PC-3 (cell line): ENCODE measurements at regions not wholly inside any gene's neighbourhood (a gene's known extent, or its start where the extent isn't known, plus 50 kb on each side); places are given as distances from the start of the nearest gene placed in this dataset.

Experiments used
- ATAC-seq: fragments of 200-7000 bp; cut with Tn5 transposase; 2 replicates; pipeline ENCODE4 v1.9.1; 2020; ENCODE audit warnings: mild to moderate bottlenecking, moderate library complexity
- BruUV-seq: library from RNA; stranded (reverse); fragments of 400-500 nt; replicated peaks from 2 replicates; lab custom pipeline; 2021; lab: Mats Ljungman, UMichigan
- CTCF ChIA-PET: fragments of 300-600 bp; sonication (Branson Sonifier 250); formaldehyde crosslinking; loops from one replicate; lab custom pipeline; 2022; ENCODE audit warnings: antibody characterized with exemption; lab: Charles Lee
- POLR2A ChIA-PET: fragments of 300-600 bp; sonication (Branson Sonifier 250); formaldehyde crosslinking; loops from one replicate; lab custom pipeline; 2022; ENCODE audit warnings: antibody characterized with exemption; ENCODE audit not compliant: unreplicated experiment; lab: Charles Lee
- DNase-seq: peaks from one replicate; pipeline ENCODE4 v3.0.0-alpha.2; 2015
- H2AFZ ChIP-seq: fragments of 300-600 bp; sonication (generic); 2 replicates; pipeline ENCODE4 v1.6.0; 2016; ENCODE audit warnings: antibody characterized with exemption, low read length
- H3F3A ChIP-seq: fragments of 300-600 bp; sonication (generic); one replicate; pipeline ENCODE4 v1.6.0; 2017; ENCODE audit warnings: antibody characterized with exemption, low read length, control low read depth, mild to moderate bottlenecking; ENCODE audit not compliant: unreplicated experiment
- H3K27ac ChIP-seq: fragments of 300-600 bp; sonication (generic); 2 replicates; pipeline ENCODE4 v1.5.1; 2016; ENCODE audit warnings: mild to moderate bottlenecking, low read length
- H3K27me3 ChIP-seq: fragments of 300-600 bp; sonication (generic); 2 replicates; pipeline ENCODE4 v1.6.1; 2016; ENCODE audit warnings: low read length, mixed read lengths
- H3K36me3 ChIP-seq: fragments of 300-600 bp; sonication (generic); 2 replicates; pipeline ENCODE4 v1.6.1; 2016; ENCODE audit warnings: low read depth, mixed run types, low read length, mixed read lengths
- H3K4me1 ChIP-seq: fragments of 300-600 bp; sonication (generic); 2 replicates; pipeline ENCODE4 v1.5.1; 2016; ENCODE audit warnings: low read length; ENCODE audit not compliant: insufficient read depth
- H3K4me2 ChIP-seq: fragments of 300-600 bp; sonication (generic); 2 replicates; pipeline ENCODE4 v1.6.0; 2016; ENCODE audit warnings: low read length
- H3K4me3 ChIP-seq: fragments of 300-600 bp; sonication (generic); 2 replicates; pipeline ENCODE4 v1.5.1; 2016; ENCODE audit warnings: mild to moderate bottlenecking, low read length, mixed read lengths
- H3K79me2 ChIP-seq: fragments of 300-600 bp; sonication (generic); 2 replicates; pipeline ENCODE4 v1.6.1; 2017; ENCODE audit warnings: low read length, mixed read lengths
- H3K9ac ChIP-seq: fragments of 300-600 bp; sonication (generic); 2 replicates; pipeline ENCODE4 v1.6.0; 2016; ENCODE audit warnings: mild to moderate bottlenecking, low read length
- H3K9me2 ChIP-seq: fragments of 300-600 bp; sonication (generic); replicated peaks from 2 replicates; pipeline ENCODE4 v1.6.1; 2016; ENCODE audit warnings: mixed run types, low read length, mixed read lengths
- H3K9me3 ChIP-seq: fragments of 300-600 bp; sonication (generic); 2 replicates; pipeline ENCODE4 v1.6.1; 2016; ENCODE audit warnings: low read length, mixed read lengths
- H4K20me1 ChIP-seq: fragments of 300-600 bp; sonication (generic); 2 replicates; pipeline ENCODE4 v1.6.1; 2016; ENCODE audit warnings: low read length, mixed read lengths
- EZH2 ChIP-seq: fragments of 300-600 bp; sonication (generic); IDR thresholded peaks from one replicate; pipeline ENCODE4 v1.6.1; 2017; ENCODE audit warnings: antibody characterized with exemption, mild to moderate bottlenecking, low read length; ENCODE audit not compliant: unreplicated experiment
- EZH2phosphoT487 ChIP-seq: fragments of 300-600 bp; sonication (generic); IDR thresholded peaks from 2 replicates; pipeline ENCODE4 v1.6.1; 2018; ENCODE audit warnings: mild to moderate bottlenecking, antibody characterized with exemption, low read length, borderline replicate concordance
- intact Hi-C: fragments of 100-400 bp; cut with micrococcal nuclease; formaldehyde crosslinking; loops from 2 replicates; pipeline ENCODE4 v1.9.0; 2023
- TF ChIP-seq, protein P1 (sequence below): fragments of 300-600 bp; sonication (generic); conservative IDR thresholded peaks from 2 replicates; pipeline ENCODE4 v1.5.1; 2017; ENCODE audit warnings: antibody characterized with exemption, low read depth, mild to moderate bottlenecking, low read length

DNA sequence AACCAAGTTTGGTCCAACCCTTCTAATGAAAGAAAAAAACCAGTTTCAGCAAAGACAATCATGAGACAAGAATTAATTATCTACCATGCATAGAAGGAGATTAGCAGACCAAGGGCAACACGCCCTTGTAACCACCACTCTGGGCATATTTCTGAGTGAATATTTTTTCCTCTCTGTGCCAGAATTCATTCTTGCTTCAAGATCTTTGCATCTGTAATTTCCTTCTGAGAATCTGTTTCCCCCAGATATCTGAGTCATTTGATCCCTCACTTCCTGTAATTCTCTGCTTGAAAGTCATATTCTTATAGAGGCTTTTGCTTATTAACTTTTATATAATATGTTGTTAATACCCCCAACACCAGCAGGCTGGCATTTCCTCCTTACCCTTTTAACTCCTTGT is 243.7 kb downstream of the SLC16A7 start:
- Histone ChIP-seq H2AFZ (no peak overlapping the region), H3K9me2 (no peaks in the 10 kb centered on the region), H3K9ac (no peak overlapping the region), H3K9me3 (no peaks in the 10 kb centered on the region), H4K20me1 (no peaks in the 10 kb centered on the region), H3K4me2 (no peak overlapping the region), H3K79me2 (no peaks in the 10 kb centered on the region), H3K36me3 (no peaks in the 10 kb centered on the region), H3K4me3 (no peak overlapping the region), H3K27ac (no peak overlapping the region), H3K27me3 (no peaks in the 10 kb centered on the region), H3K4me1 (peaks cover 18% of the 10 kb centered on the region), H3F3A (no peaks in the 10 kb centered on the region)
- TF ChIP-seq EZH2: no peak
- TF ChIP-seq EZH2phosphoT487: no peak
- TF ChIP-seq, protein P1, sequence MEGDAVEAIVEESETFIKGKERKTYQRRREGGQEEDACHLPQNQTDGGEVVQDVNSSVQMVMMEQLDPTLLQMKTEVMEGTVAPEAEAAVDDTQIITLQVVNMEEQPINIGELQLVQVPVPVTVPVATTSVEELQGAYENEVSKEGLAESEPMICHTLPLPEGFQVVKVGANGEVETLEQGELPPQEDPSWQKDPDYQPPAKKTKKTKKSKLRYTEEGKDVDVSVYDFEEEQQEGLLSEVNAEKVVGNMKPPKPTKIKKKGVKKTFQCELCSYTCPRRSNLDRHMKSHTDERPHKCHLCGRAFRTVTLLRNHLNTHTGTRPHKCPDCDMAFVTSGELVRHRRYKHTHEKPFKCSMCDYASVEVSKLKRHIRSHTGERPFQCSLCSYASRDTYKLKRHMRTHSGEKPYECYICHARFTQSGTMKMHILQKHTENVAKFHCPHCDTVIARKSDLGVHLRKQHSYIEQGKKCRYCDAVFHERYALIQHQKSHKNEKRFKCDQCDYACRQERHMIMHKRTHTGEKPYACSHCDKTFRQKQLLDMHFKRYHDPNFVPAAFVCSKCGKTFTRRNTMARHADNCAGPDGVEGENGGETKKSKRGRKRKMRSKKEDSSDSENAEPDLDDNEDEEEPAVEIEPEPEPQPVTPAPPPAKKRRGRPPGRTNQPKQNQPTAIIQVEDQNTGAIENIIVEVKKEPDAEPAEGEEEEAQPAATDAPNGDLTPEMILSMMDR: no peak
- intact Hi-C loops: no loop called here
- ChIA-PET CTCF (no interaction called here), POLR2A (no interaction called here)
- BruUV-seq: no TSS peak
- peak; percentile 25 for DNase-seq
- no peak for ATAC-seq

DNA sequence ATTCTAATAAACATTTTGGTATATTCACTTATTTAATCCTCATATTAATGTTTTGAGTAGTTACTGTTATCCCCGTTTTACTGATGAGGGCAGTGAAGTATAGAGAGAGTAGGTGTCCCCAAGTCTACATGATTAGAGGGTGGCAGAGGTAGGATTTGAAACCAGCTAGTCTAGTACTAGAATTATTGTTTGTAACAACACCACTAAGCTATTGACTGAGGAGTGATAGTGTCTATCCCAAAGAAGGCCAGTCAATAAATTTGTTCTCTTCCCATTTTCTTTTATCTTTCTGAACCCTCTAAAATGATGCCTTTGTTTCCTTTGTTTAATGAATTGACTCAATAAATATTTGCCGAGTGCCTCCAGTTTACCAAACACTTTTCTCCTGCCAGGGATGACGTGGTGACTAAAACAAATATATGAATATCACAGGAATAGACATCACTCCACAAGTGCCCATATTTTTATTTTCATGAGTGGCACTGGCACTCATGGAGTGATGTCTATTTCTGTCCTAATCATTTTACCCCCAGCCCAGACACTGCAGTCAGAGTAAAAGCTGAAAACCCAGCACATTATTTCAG is 247.5 kb downstream of the SLC16A7 start:
- intact Hi-C loops: loop anchor here (5.0 to 10.0 kb wide), 2 partner anchors 129 to 261 kb away; no protein-coding TSS in a partner anchor
- Histone ChIP-seq H3K27me3 (no peaks in the 10 kb centered on the region), H3K4me3 (no peak overlapping the region), H3K9me3 (no peaks in the 10 kb centered on the region), H4K20me1 (no peaks in the 10 kb centered on the region), H3K36me3 (no peaks in the 10 kb centered on the region), H2AFZ (no peak overlapping the region), H3K9me2 (no peaks in the 10 kb centered on the region), H3F3A (no peaks in the 10 kb centered on the region), H3K4me2 (0 out of 2 replicates have a peak overlapping the region, but pooled peaks have one; percentile 23), H3K79me2 (no peaks in the 10 kb centered on the region), H3K27ac (peak overlapping the region; percentile 37), H3K9ac (no peak overlapping the region), H3K4me1 (peaks cover 39% of the 10 kb centered on the region)
- ChIA-PET CTCF (interaction anchor here (0.5 to 1.3 kb wide), 3 partner anchors 423 to 642 kb away, joined by 3 to 4 read pairs (median 3); no protein-coding TSS in a partner anchor), POLR2A (no interaction called here)
- TF ChIP-seq EZH2 (no peak), EZH2phosphoT487 (no peak)
- TF ChIP-seq, protein P1: no peak
- ATAC-seq: peak; percentile 47
- peak; percentile 64 for DNase-seq
- BruUV-seq: no TSS peak

DNA sequence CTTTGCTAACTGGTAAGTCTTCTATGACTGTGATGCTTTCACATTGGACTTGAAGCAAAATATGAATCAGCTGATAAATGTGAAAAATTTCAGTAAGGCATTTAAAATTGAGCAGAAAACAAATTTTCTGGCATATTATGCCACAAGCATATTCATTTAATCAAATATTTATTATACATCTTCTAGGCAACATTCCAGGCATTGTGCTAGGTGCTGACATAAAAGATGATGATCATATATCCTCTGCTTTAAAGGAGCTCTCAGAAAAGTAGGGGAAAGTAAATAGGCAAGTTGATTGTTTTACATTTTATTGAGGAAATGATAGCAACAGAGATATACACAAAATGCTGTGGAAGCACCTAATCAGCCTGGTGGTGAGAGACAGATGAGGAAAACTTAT is 248.9 kb downstream of the SLC16A7 start:
- no TSS peak for BruUV-seq
- 0 out of 2 replicates have a peak overlapping the region, but pooled peaks have one; percentile 3 for H3K27ac ChIP-seq
- H2AFZ ChIP-seq: no peak overlapping the region
- H4K20me1 ChIP-seq: no peaks in the 10 kb centered on the region
- H3K9ac ChIP-seq: no peak overlapping the region
- H3K4me3 ChIP-seq: no peak overlapping the region
- intact Hi-C loops: loop anchor here (5.0 to 10.0 kb wide), 2 partner anchors 128 to 260 kb away; no protein-coding TSS in a partner anchor
- no peaks in the 10 kb centered on the region for H3F3A ChIP-seq
- no peaks in the 10 kb centered on the region for H3K36me3 ChIP-seq
- TF ChIP-seq, protein P1: no peak
- no peaks in the 10 kb centered on the region for H3K9me3 ChIP-seq
- ChIA-PET POLR2A (no interaction called here), CTCF (interaction anchor here (0.6 kb wide), 1 partner anchor 440 kb away, joined by 4 read pairs; no protein-coding TSS in a partner anchor)
- no peaks in the 10 kb centered on the region for H3K27me3 ChIP-seq
- DNase-seq (peak; percentile 56), ATAC-seq (peak; percentile 61)
- peaks cover 37% of the 10 kb centered on the region for H3K4me1 ChIP-seq
- no peaks in the 10 kb centered on the region for H3K9me2 ChIP-seq
- H3K4me2 ChIP-seq: no peak overlapping the region
- H3K79me2 ChIP-seq: no peaks in the 10 kb centered on the region
